A549 (cell line): ENCODE measurements at regions not wholly inside any gene's neighbourhood (a gene's known extent, or its start where the extent isn't known, plus 50 kb on each side); places are given as distances from the start of the nearest gene placed in this dataset.

ENCODE experiments used
- CEBPB ChIP-seq, 2 experiments: fragments of >200 bp in 1 of 2; sonication (Bioruptor Twin) in 1 of 2; formaldehyde crosslinking in 1 of 2; IDR thresholded peaks; 2 replicates each; pipeline ENCODE4 v1.6.1; 2012 to 2016
- JUNB ChIP-seq: fragments of >200 bp; sonication (Bioruptor Twin); formaldehyde crosslinking; IDR thresholded peaks from 2 replicates; pipeline ENCODE4 v1.6.1; 2016
- POLR2AphosphoS2 ChIP-seq: conservative IDR thresholded peaks from 2 replicates; pipeline ENCODE4 v1.6.1; 2012; ENCODE audit warnings: low read length, improper control_type of control experiment, inconsistent platforms
- RAD21 ChIP-seq, 2 experiments: fragments of >200 bp in 1 of 2; sonication (Bioruptor Twin) in 1 of 2; formaldehyde crosslinking in 1 of 2; IDR thresholded peaks in 1 of 2; conservative IDR thresholded peaks in 1 of 2; 2 replicates in 1 of 2; 3 replicates in 1 of 2; pipeline ENCODE4 v1.6.1; 2012 to 2018; ENCODE audit warnings: inconsistent platforms in 1 of 2
- SMC3 ChIP-seq: fragments of >200 bp; sonication (Bioruptor Twin); formaldehyde crosslinking; IDR thresholded peaks from 3 replicates; pipeline ENCODE4 v1.6.1; 2018; ENCODE audit warnings: inconsistent platforms
- TF ChIP-seq, protein P1 (sequence below): fragments of >200 bp; sonication (Bioruptor Twin); formaldehyde crosslinking; IDR thresholded peaks from 3 replicates; pipeline ENCODE4 v1.5.1; 2016
- TF ChIP-seq, protein P2 (sequence below): IDR thresholded peaks from 2 replicates; pipeline ENCODE4 v1.6.1; 2012

DNA sequence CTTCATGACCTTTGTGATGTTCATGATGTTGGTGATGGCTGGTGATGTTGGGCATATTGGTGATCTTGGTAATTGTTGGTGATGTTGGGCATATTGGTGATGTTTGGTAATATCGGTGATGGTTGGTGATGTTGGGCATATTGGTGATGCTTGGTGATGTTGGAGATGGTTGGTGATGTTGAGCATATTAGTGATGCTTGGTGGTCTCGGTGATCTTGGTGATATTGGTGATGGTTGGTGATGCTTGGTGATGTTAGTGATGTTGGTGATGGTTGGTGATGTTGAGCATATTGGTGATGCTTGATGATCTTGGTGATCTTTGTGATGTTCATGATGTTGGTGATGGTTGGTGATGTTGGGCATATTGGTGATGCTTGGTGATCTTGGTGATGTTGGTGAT lies 73.8 kb downstream of the IRX2 start:
- TF ChIP-seq, protein P1, sequence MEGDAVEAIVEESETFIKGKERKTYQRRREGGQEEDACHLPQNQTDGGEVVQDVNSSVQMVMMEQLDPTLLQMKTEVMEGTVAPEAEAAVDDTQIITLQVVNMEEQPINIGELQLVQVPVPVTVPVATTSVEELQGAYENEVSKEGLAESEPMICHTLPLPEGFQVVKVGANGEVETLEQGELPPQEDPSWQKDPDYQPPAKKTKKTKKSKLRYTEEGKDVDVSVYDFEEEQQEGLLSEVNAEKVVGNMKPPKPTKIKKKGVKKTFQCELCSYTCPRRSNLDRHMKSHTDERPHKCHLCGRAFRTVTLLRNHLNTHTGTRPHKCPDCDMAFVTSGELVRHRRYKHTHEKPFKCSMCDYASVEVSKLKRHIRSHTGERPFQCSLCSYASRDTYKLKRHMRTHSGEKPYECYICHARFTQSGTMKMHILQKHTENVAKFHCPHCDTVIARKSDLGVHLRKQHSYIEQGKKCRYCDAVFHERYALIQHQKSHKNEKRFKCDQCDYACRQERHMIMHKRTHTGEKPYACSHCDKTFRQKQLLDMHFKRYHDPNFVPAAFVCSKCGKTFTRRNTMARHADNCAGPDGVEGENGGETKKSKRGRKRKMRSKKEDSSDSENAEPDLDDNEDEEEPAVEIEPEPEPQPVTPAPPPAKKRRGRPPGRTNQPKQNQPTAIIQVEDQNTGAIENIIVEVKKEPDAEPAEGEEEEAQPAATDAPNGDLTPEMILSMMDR: no peak
- TF ChIP-seq CEBPB (IDR thresholded peaks at IDR 0.05): no peak
- no peak for TF ChIP-seq RAD21 (conservative IDR thresholded peaks at IDR 0.05 in 1 of 2, IDR thresholded peaks at IDR 0.05 in 1 of 2)
- no peak for TF ChIP-seq SMC3
- no peak for TF ChIP-seq JUNB
- TF ChIP-seq, protein P2, sequence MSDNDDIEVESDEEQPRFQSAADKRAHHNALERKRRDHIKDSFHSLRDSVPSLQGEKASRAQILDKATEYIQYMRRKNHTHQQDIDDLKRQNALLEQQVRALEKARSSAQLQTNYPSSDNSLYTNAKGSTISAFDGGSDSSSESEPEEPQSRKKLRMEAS: no peak
- no peak for TF ChIP-seq POLR2AphosphoS2
